ENCODE measurements at regions not wholly inside any gene's neighbourhood (a gene's known extent, or its start where the extent isn't known, plus 50 kb on each side); places are given as distances from the start of the nearest gene placed in this dataset.

GRCh38 chr5:162824360-162824759, 613.0 kb upstream of the CCNG1 start:
- TF ChIP-seq, protein P1, sequence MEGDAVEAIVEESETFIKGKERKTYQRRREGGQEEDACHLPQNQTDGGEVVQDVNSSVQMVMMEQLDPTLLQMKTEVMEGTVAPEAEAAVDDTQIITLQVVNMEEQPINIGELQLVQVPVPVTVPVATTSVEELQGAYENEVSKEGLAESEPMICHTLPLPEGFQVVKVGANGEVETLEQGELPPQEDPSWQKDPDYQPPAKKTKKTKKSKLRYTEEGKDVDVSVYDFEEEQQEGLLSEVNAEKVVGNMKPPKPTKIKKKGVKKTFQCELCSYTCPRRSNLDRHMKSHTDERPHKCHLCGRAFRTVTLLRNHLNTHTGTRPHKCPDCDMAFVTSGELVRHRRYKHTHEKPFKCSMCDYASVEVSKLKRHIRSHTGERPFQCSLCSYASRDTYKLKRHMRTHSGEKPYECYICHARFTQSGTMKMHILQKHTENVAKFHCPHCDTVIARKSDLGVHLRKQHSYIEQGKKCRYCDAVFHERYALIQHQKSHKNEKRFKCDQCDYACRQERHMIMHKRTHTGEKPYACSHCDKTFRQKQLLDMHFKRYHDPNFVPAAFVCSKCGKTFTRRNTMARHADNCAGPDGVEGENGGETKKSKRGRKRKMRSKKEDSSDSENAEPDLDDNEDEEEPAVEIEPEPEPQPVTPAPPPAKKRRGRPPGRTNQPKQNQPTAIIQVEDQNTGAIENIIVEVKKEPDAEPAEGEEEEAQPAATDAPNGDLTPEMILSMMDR (IDR thresholded peaks at IDR 0.05) = no peak

GRCh38 chr5:162837155-162837554, 600.2 kb upstream of the CCNG1 start:
- no peak overlapping the region for H3K27ac Mint-ChIP-seq (ENCODE audit: unreplicated experiment)
- DNase-seq (ENCODE audit: low spot score) = no peak
- H3K36me3 Mint-ChIP-seq (ENCODE audit: low read depth) = no peaks in the 10 kb centered on the region
- peaks cover 18% of the 10 kb centered on the region for H3K9me3 Mint-ChIP-seq (ENCODE audit: low read depth)
- H3K4me1 Mint-ChIP-seq (ENCODE audit: low read depth) = no peaks in the 10 kb centered on the region
- TF ChIP-seq, protein P1 (IDR thresholded peaks at IDR 0.05) = no peak
- no peak overlapping the region for H3K4me3 Mint-ChIP-seq (ENCODE audit: unreplicated experiment)
- H3K27me3 Mint-ChIP-seq (ENCODE audit: low read depth) = no peaks in the 10 kb centered on the region

More at GRCh38 chr5:162824360-162824759, 613.0 kb upstream of the CCNG1 start:
- Mint-ChIP-seq H3K27me3 (ENCODE audit: low read depth) (no peaks in the 10 kb centered on the region), H3K27ac (ENCODE audit: unreplicated experiment) (no peak overlapping the region), H3K4me3 (ENCODE audit: unreplicated experiment) (no peak overlapping the region), H3K9me3 (ENCODE audit: low read depth) (peaks cover 18% of the 10 kb centered on the region), H3K4me1 (ENCODE audit: low read depth) (no peaks in the 10 kb centered on the region), H3K36me3 (ENCODE audit: low read depth) (no peaks in the 10 kb centered on the region)
- no peak for DNase-seq (ENCODE audit: low spot score)

GRCh38 chr5:162842727-162843126, 594.7 kb upstream of the CCNG1 start:
- Mint-ChIP-seq H3K27ac (ENCODE audit: unreplicated experiment) (no peak overlapping the region), H3K27me3 (ENCODE audit: low read depth) (no peaks in the 10 kb centered on the region), H3K4me3 (ENCODE audit: unreplicated experiment) (no peak overlapping the region), H3K9me3 (ENCODE audit: low read depth) (peaks cover 29% of the 10 kb centered on the region), H3K4me1 (ENCODE audit: low read depth) (no peaks in the 10 kb centered on the region), H3K36me3 (ENCODE audit: low read depth) (no peaks in the 10 kb centered on the region)
- no peak for DNase-seq (ENCODE audit: low spot score)
- TF ChIP-seq, protein P1 (IDR thresholded peaks at IDR 0.05) = no peak

- no peak overlapping the region for H3K27ac Mint-ChIP-seq (ENCODE audit: unreplicated experiment)
- no peak overlapping the region for H3K4me3 Mint-ChIP-seq (ENCODE audit: unreplicated experiment)
- H3K27me3 Mint-ChIP-seq (ENCODE audit: low read depth) = no peaks in the 10 kb centered on the region
- TF ChIP-seq, protein P1 (IDR thresholded peaks at IDR 0.05) = no peak
- H3K9me3 Mint-ChIP-seq (ENCODE audit: low read depth) = peaks cover 34% of the 10 kb centered on the region
- DNase-seq (ENCODE audit: low spot score) = no peak
- no peaks in the 10 kb centered on the region for H3K36me3 Mint-ChIP-seq (ENCODE audit: low read depth)
- no peaks in the 10 kb centered on the region for H3K4me1 Mint-ChIP-seq (ENCODE audit: low read depth)
Measured at GRCh38 chr5:162852134-162852533, 585.3 kb upstream of the CCNG1 start.

GRCh38 chr5:162858770-162859169, 578.6 kb upstream of the CCNG1 start:
- Mint-ChIP-seq H3K27ac (ENCODE audit: unreplicated experiment) (no peak overlapping the region), H3K4me3 (ENCODE audit: unreplicated experiment) (no peak overlapping the region), H3K27me3 (ENCODE audit: low read depth) (no peaks in the 10 kb centered on the region), H3K4me1 (ENCODE audit: low read depth) (no peaks in the 10 kb centered on the region), H3K9me3 (ENCODE audit: low read depth) (peaks cover 40% of the 10 kb centered on the region), H3K36me3 (ENCODE audit: low read depth) (no peaks in the 10 kb centered on the region)
- TF ChIP-seq, protein P1 (IDR thresholded peaks at IDR 0.05) = no peak
- DNase-seq (ENCODE audit: low spot score) = no peak

Measured in chondrocyte (in vitro differentiated cells).